ENCODE measurements at regions not wholly inside any gene's neighbourhood (a gene's known extent, or its start where the extent isn't known, plus 50 kb on each side); places are given as distances from the start of the nearest gene placed in this dataset.
"Not testable (repeated sequence)": the region's sequence is repeated elsewhere in the genome, so short reads cannot be mapped to it uniquely, and the experiment has no call there.

GRCh38 chr6:101098605-101099004 lies 217.5 kb upstream of the ASCC3 start:
- TF ChIP-seq CTCF, POLR2A (IDR thresholded peaks at IDR 0.05): not testable (repeated sequence)

Data from lower leg skin (tissue), 3 donors.